Hepatocyte (in vitro differentiated cells): ENCODE measurements at regions not wholly inside any gene's neighbourhood (a gene's known extent, or its start where the extent isn't known, plus 50 kb on each side); places are given as distances from the start of the nearest gene placed in this dataset.

Experiments
- DNase-seq: peaks from one replicate; pipeline ENCODE4 v3.0.0-alpha.2; 2016; ENCODE audit warnings: low spot score
- H2AFZ ChIP-seq: fragments of 200-600 bp; sonication (generic); 2 replicates; pipeline ENCODE4 v1.6.0; 2016; ENCODE audit warnings: antibody characterized with exemption, mild to moderate bottlenecking
- H3K27ac ChIP-seq: fragments of 200-600 bp; sonication (generic); 2 replicates; pipeline ENCODE4 v1.5.1; 2016; ENCODE audit warnings: mild to moderate bottlenecking
- H3K27me3 ChIP-seq: fragments of 200-600 bp; sonication (generic); 2 replicates; pipeline ENCODE4 v1.6.1; 2016
- H3K36me3 ChIP-seq: fragments of 200-600 bp; sonication (generic); replicated peaks from 2 replicates; pipeline ENCODE4 v1.5.1; 2016; ENCODE audit warnings: low read depth; ENCODE audit not compliant: insufficient read depth
- H3K4me1 ChIP-seq: fragments of 200-600 bp; sonication (generic); 2 replicates; pipeline ENCODE4 v1.5.1; 2016; ENCODE audit warnings: mild to moderate bottlenecking, moderate library complexity; ENCODE audit not compliant: insufficient read depth
- H3K4me2 ChIP-seq: fragments of 200-600 bp; sonication (generic); 2 replicates; pipeline ENCODE4 v1.6.0; 2016
- H3K4me3 ChIP-seq: fragments of 200-600 bp; sonication (generic); 2 replicates; pipeline ENCODE4 v1.5.1; 2016; ENCODE audit warnings: mild to moderate bottlenecking
- H3K79me2 ChIP-seq: fragments of 200-600 bp; sonication (generic); 2 replicates; pipeline ENCODE4 v1.6.0; 2017; ENCODE audit warnings: mild to moderate bottlenecking
- H3K9me2 ChIP-seq: fragments of 200-600 bp; sonication (generic); replicated peaks from 2 replicates; pipeline ENCODE4 v1.6.0; 2017; ENCODE audit warnings: mild to moderate bottlenecking; ENCODE audit not compliant: insufficient read depth
- H3K9me3 ChIP-seq: fragments of 200-600 bp; sonication (generic); 2 replicates; pipeline ENCODE4 v1.5.1; 2016; ENCODE audit warnings: low read depth, mild to moderate bottlenecking
- H4K20me1 ChIP-seq: fragments of 200-600 bp; sonication (generic); 2 replicates; pipeline ENCODE4 v1.6.0; 2016; ENCODE audit warnings: mild to moderate bottlenecking; ENCODE audit not compliant: insufficient read depth, poor library complexity, severe bottlenecking
- EZH2 ChIP-seq: fragments of 200-600 bp; sonication (generic); IDR thresholded peaks from 2 replicates; pipeline ENCODE4 v1.6.1; 2016; ENCODE audit warnings: antibody characterized with exemption, mild to moderate bottlenecking, borderline replicate concordance
- EZH2phosphoT487 ChIP-seq: fragments of 200-600 bp; sonication (generic); IDR thresholded peaks from one replicate; pipeline ENCODE4 v1.6.1; 2018; ENCODE audit warnings: antibody characterized with exemption, mild to moderate bottlenecking, low read depth, moderate library complexity; ENCODE audit not compliant: unreplicated experiment, severe bottlenecking
- WGBS: methylation state at CpG from one replicate; pipeline ENCODE4 v1.1.6; 2016; ENCODE audit warnings: low lambda C conversion rate; ENCODE audit errors: missing lambda C conversion rate; 5-methylcytosine and 5-hydroxymethylcytosine counted together
- TF ChIP-seq, protein P1 (sequence below): fragments of 200-600 bp; sonication (generic); IDR thresholded peaks from 2 replicates; pipeline ENCODE4 v1.5.1; 2016; ENCODE audit warnings: antibody characterized with exemption, mild to moderate bottlenecking; ENCODE audit not compliant: poor library complexity

DNA sequence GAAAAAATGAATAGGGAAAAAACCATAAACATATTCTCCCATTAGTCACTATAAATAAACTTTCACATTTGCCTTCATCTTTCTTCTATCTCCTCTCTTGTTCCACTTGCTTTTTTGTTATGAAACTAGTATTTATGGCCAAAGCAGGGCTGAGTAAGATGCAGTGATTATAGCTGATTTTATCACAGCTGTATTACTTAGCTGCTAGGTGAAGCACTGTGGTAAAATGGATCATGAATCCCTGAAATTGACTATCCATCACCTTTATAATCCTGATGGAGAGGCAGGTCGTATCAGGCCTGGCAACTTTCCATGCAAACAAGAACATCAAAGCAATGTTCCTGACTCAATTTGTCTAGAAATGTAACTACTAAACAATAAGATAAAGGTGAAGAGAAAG is 471.6 kb downstream of the TUSC7 start:
- H3K27ac ChIP-seq: no peak overlapping the region
- TF ChIP-seq, protein P1, sequence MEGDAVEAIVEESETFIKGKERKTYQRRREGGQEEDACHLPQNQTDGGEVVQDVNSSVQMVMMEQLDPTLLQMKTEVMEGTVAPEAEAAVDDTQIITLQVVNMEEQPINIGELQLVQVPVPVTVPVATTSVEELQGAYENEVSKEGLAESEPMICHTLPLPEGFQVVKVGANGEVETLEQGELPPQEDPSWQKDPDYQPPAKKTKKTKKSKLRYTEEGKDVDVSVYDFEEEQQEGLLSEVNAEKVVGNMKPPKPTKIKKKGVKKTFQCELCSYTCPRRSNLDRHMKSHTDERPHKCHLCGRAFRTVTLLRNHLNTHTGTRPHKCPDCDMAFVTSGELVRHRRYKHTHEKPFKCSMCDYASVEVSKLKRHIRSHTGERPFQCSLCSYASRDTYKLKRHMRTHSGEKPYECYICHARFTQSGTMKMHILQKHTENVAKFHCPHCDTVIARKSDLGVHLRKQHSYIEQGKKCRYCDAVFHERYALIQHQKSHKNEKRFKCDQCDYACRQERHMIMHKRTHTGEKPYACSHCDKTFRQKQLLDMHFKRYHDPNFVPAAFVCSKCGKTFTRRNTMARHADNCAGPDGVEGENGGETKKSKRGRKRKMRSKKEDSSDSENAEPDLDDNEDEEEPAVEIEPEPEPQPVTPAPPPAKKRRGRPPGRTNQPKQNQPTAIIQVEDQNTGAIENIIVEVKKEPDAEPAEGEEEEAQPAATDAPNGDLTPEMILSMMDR: no peak
- TF ChIP-seq EZH2 (no peak), EZH2phosphoT487 (no peak)
- no peak overlapping the region for H3K4me2 ChIP-seq
- no peak overlapping the region for H2AFZ ChIP-seq
- H3K9me3 ChIP-seq: no peaks in the 10 kb centered on the region
- H3K4me3 ChIP-seq: no peak overlapping the region
- DNase-seq: no peak
- no peaks in the 10 kb centered on the region for H3K79me2 ChIP-seq
- no peaks in the 10 kb centered on the region for H3K36me3 ChIP-seq
- no peaks in the 10 kb centered on the region for H3K27me3 ChIP-seq
- H4K20me1 ChIP-seq: no peaks in the 10 kb centered on the region
- H3K9me2 ChIP-seq: no peaks in the 10 kb centered on the region
- no peaks in the 10 kb centered on the region for H3K4me1 ChIP-seq
- 42% methylated on average over 1 of the region's 1 CpG for WGBS

DNA sequence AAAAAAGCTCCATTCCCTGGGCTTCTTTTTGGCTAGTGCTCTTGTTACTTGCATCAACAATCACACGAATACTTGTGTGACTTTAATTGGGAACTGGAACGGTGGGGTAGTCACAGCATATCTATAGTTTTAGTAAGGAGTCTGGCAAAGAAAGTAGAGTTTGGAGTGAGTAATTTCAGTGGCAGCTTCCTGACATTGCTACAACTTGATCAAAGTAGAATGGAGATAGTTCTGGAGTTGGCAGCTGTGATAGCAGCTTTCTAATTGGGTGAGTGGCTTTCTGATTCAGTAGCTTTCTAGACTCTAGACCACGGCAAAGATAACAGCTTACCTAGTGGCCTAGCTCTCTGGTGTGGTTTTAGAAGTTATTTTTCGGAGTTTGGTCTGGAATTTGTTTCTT is 475.0 kb downstream of the TUSC7 start:
- no peak overlapping the region for H3K4me3 ChIP-seq
- H3K4me1 ChIP-seq: no peaks in the 10 kb centered on the region
- WGBS: 62% methylated on average over 4 of the region's 4 CpGs
- no peak overlapping the region for H3K4me2 ChIP-seq
- no peaks in the 10 kb centered on the region for H4K20me1 ChIP-seq
- no peak overlapping the region for H2AFZ ChIP-seq
- no peaks in the 10 kb centered on the region for H3K9me2 ChIP-seq
- no peak for DNase-seq
- no peaks in the 10 kb centered on the region for H3K27me3 ChIP-seq
- TF ChIP-seq EZH2 (no peak), EZH2phosphoT487 (no peak)
- TF ChIP-seq, protein P1: no peak
- H3K36me3 ChIP-seq: no peaks in the 10 kb centered on the region
- H3K79me2 ChIP-seq: no peaks in the 10 kb centered on the region
- no peaks in the 10 kb centered on the region for H3K9me3 ChIP-seq
- no peak overlapping the region for H3K27ac ChIP-seq

DNA sequence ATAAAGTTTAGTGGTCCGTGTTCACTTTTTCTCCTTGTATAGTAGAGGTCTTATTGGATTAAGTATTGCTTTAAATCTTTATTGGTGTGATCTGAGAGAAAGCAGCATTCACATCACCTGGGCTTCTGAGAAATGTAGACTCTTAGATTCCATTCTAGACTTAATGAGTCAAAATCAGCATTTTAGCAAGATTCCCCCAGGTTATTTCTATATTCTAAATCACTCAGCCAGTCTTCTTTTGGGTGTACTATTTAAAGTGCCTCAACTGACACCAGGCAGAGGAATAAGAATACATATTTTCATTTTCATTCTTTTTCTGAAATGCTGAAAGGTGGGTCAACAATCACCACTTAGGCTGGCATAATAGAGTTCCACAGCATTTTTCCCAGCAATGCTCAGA is 481.7 kb downstream of the TUSC7 start:
- H3K9me2 ChIP-seq: no peaks in the 10 kb centered on the region
- no peaks in the 10 kb centered on the region for H3K4me1 ChIP-seq
- H3K27me3 ChIP-seq: no peaks in the 10 kb centered on the region
- H3K36me3 ChIP-seq: no peaks in the 10 kb centered on the region
- TF ChIP-seq EZH2 (no peak), EZH2phosphoT487 (no peak)
- TF ChIP-seq, protein P1: no peak
- H3K4me3 ChIP-seq: no peak overlapping the region
- H3K27ac ChIP-seq: no peak overlapping the region
- no peak overlapping the region for H2AFZ ChIP-seq
- no peaks in the 10 kb centered on the region for H3K79me2 ChIP-seq
- H4K20me1 ChIP-seq: no peaks in the 10 kb centered on the region
- H3K9me3 ChIP-seq: no peaks in the 10 kb centered on the region
- H3K4me2 ChIP-seq: no peak overlapping the region
- DNase-seq: no peak
- WGBS: 78% methylated on average over 1 of the region's 1 CpG

DNA sequence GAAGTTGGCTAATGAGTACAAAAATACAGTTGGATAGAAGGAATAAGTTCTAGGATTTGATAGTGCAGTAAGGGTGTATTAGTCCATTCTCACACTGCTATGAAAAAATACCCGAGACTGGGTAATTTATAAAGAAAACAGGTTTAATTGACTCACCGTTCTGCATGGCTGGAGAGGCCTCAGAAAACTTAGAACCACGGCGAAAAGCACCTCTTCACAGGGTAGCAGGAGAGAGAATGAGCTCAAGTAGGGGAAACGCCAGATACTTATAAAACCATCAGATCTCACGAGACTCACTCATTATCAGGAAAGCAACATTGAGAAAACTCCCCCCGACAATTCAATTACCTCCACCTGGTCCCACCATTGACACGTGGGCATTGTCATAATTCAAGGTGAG is 483.3 kb downstream of the TUSC7 start:
- Histone ChIP-seq H3K9me3 (no peaks in the 10 kb centered on the region), H3K79me2 (no peaks in the 10 kb centered on the region), H3K9me2 (no peaks in the 10 kb centered on the region), H3K4me1 (no peaks in the 10 kb centered on the region), H2AFZ (no peak overlapping the region), H3K27me3 (no peaks in the 10 kb centered on the region), H3K4me2 (no peak overlapping the region), H3K36me3 (no peaks in the 10 kb centered on the region), H4K20me1 (no peaks in the 10 kb centered on the region), H3K4me3 (no peak overlapping the region), H3K27ac (no peak overlapping the region)
- 90% methylated on average over 8 of the region's 8 CpGs for WGBS
- no peak for DNase-seq
- TF ChIP-seq, protein P1: no peak
- TF ChIP-seq EZH2phosphoT487 (no peak), EZH2 (no peak)
